Neural cell (in vitro differentiated cells): ENCODE measurements at regions not wholly inside any gene's neighbourhood (a gene's known extent, or its start where the extent isn't known, plus 50 kb on each side); places are given as distances from the start of the nearest gene placed in this dataset.

Source experiments
- H2AFZ ChIP-seq: fragments of 200-600, 300-800 bp; sonication (generic), shearing (Covaris generic); 2 replicates; pipeline ENCODE4 v1.6.0; 2014; ENCODE audit warnings: low read depth, mild to moderate bottlenecking, antibody characterized with exemption, low read length, moderate library complexity
- H3F3A ChIP-seq: fragments of 200-600 bp; shearing (Covaris generic); 2 replicates; pipeline ENCODE4 v1.6.1; 2016; ENCODE audit warnings: mild to moderate bottlenecking, moderate library complexity, mixed read lengths, antibody characterized with exemption, low read length; ENCODE audit not compliant: insufficient read depth, poor library complexity, severe bottlenecking
- H3K27ac ChIP-seq: fragments of 200-600, 300-800 bp; sonication (generic), shearing (Covaris generic); 2 replicates; pipeline ENCODE4 v1.5.1; 2014; ENCODE audit warnings: mild to moderate bottlenecking, low read length, moderate library complexity
- H3K27me3 ChIP-seq: fragments of 300-800, 200-600 bp; sonication (generic), shearing (Covaris generic); 2 replicates; pipeline ENCODE4 v1.6.0; 2014; ENCODE audit warnings: mild to moderate bottlenecking, low read depth, low read length, moderate library complexity; ENCODE audit not compliant: insufficient read depth
- H3K36me3 ChIP-seq: fragments of 300-800, 200-600 bp; sonication (generic), shearing (Covaris generic); 2 replicates; pipeline ENCODE4 v1.5.1; 2014; ENCODE audit warnings: mild to moderate bottlenecking, antibody characterized with exemption, low read length, moderate library complexity; ENCODE audit not compliant: insufficient read depth
- H3K4me2 ChIP-seq: fragments of 300-800, 200-600 bp; sonication (generic), shearing (Covaris generic); 2 replicates; pipeline ENCODE4 v1.6.0; 2014; ENCODE audit warnings: mild to moderate bottlenecking, low read length
- H3K4me3 ChIP-seq: fragments of 300-800, 200-600 bp; sonication (generic), shearing (Covaris generic); 2 replicates; pipeline ENCODE4 v1.5.1; 2014; ENCODE audit warnings: mild to moderate bottlenecking, low read length, moderate library complexity
- H3K79me2 ChIP-seq: fragments of 200-600 bp; shearing (Covaris generic); replicated peaks from 2 replicates; pipeline ENCODE4 v1.6.0; 2014; ENCODE audit warnings: mild to moderate bottlenecking, low read length, moderate library complexity; ENCODE audit not compliant: insufficient read depth
- H3K9ac ChIP-seq: fragments of 300-800, 200-600 bp; sonication (generic), shearing (Covaris generic); 2 replicates; pipeline ENCODE4 v1.6.1; 2016; ENCODE audit warnings: mild to moderate bottlenecking, low read length, mixed read lengths
- H3K9me2 ChIP-seq: fragments of 200-600 bp; shearing (Covaris generic); 2 replicates; pipeline ENCODE4 v1.6.1; 2016; ENCODE audit warnings: mild to moderate bottlenecking, low read length, mixed read lengths; ENCODE audit not compliant: insufficient read depth
- H3K9me3 ChIP-seq: fragments of 200-600, 300-800 bp; sonication (generic), shearing (Covaris generic); 2 replicates; pipeline ENCODE4 v1.6.1; 2016; ENCODE audit warnings: mild to moderate bottlenecking, mixed run types, low read length, moderate library complexity, mixed read lengths
- H4K20me1 ChIP-seq: fragments of 200-600 bp; shearing (Covaris generic); 2 replicates; pipeline ENCODE4 v1.6.1; 2016; ENCODE audit warnings: mild to moderate bottlenecking, mixed run types; ENCODE audit not compliant: insufficient read depth
- EP300 ChIP-seq: fragments of 450-650 bp; conservative IDR thresholded peaks from 2 replicates; pipeline ENCODE4 v1.6.1; 2014; ENCODE audit warnings: antibody characterized with exemption, mild to moderate bottlenecking, moderate library complexity; ENCODE audit not compliant: poor library complexity, severe bottlenecking
- EZH2 ChIP-seq: fragments of 200-600, 300-800 bp; shearing (Covaris generic), sonication (generic); IDR thresholded peaks from 2 replicates; pipeline ENCODE4 v1.6.1; 2014; ENCODE audit warnings: antibody characterized with exemption, low read length, borderline replicate concordance, mild to moderate bottlenecking; ENCODE audit not compliant: insufficient read depth, poor library complexity, severe bottlenecking
- MXI1 ChIP-seq: fragments of 450-650 bp; conservative IDR thresholded peaks from 2 replicates; pipeline ENCODE4 v1.6.1; 2014; ENCODE audit warnings: antibody characterized with exemption, mild to moderate bottlenecking; ENCODE audit not compliant: poor library complexity, severe bottlenecking
- POLR2AphosphoS5 ChIP-seq: IDR thresholded peaks from 2 replicates; pipeline ENCODE4 v1.6.1; 2012
- RAD21 ChIP-seq: fragments of 450-650 bp; conservative IDR thresholded peaks from 2 replicates; pipeline ENCODE4 v1.6.1; 2014; ENCODE audit warnings: antibody characterized with exemption, mild to moderate bottlenecking, moderate library complexity
- SMC3 ChIP-seq: fragments of 450-650 bp; conservative IDR thresholded peaks from 2 replicates; pipeline ENCODE4 v1.6.1; 2014; ENCODE audit warnings: antibody characterized with exemption, mild to moderate bottlenecking, moderate library complexity; ENCODE audit not compliant: poor library complexity
- TAF1 ChIP-seq: IDR thresholded peaks from 2 replicates; pipeline ENCODE4 v1.6.1; 2012; ENCODE audit warnings: low read depth
- TF ChIP-seq, protein P1 (sequence below): fragments of 450-650 bp; IDR thresholded peaks from 2 replicates; pipeline ENCODE4 v1.5.1; 2014; ENCODE audit warnings: antibody characterized with exemption, mild to moderate bottlenecking, moderate library complexity; ENCODE audit not compliant: poor library complexity, severe bottlenecking
- TF ChIP-seq, protein P2 (sequence below): IDR thresholded peaks from 2 replicates; pipeline ENCODE4 v1.6.1; 2012; ENCODE audit warnings: borderline replicate concordance

DNA sequence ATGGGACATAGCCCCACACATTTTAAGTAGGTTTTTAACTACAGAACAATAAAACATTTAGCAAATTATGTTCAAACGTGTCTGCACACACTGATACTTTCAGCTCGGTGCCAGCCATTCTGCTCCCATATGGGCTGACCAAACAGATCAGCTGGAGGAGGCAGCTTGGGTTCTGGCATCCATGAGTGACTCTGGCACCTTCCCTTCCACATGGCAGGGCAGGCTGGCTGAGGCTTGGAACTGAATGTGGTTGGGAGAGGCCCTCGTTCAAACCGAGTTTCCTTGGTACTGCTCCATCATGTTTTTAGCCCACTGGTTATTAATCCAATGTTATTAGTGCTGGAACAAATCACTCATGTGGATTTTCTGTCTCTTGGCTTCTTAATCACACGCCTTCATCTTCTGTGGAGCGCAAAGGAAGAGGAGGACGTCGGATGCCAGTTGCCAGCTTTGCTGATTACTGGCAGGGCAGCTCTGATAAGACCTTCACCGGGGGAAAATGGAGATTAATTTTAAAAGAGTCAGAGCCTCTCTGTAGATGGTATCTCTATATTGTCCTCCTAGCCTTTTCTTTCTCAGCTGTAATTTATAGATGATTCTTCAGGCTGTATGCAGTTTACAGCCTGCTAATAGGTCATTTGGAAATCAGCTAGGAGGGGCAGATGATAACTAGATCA lies 93.1 kb upstream of the TIAM2 start:
- Histone ChIP-seq H3K9me2 (no peaks in the 10 kb centered on the region), H3K27me3 (no peaks in the 10 kb centered on the region), H3K27ac (no peak overlapping the region), H3K4me2 (no peak overlapping the region), H3K4me3 (no peak overlapping the region), H3K36me3 (no peaks in the 10 kb centered on the region), H3K79me2 (no peaks in the 10 kb centered on the region), H3F3A (no peaks in the 10 kb centered on the region), H3K9ac (no peak overlapping the region), H3K9me3 (no peaks in the 10 kb centered on the region), H4K20me1 (no peaks in the 10 kb centered on the region), H2AFZ (no peak overlapping the region)
- TF ChIP-seq, protein P1, sequence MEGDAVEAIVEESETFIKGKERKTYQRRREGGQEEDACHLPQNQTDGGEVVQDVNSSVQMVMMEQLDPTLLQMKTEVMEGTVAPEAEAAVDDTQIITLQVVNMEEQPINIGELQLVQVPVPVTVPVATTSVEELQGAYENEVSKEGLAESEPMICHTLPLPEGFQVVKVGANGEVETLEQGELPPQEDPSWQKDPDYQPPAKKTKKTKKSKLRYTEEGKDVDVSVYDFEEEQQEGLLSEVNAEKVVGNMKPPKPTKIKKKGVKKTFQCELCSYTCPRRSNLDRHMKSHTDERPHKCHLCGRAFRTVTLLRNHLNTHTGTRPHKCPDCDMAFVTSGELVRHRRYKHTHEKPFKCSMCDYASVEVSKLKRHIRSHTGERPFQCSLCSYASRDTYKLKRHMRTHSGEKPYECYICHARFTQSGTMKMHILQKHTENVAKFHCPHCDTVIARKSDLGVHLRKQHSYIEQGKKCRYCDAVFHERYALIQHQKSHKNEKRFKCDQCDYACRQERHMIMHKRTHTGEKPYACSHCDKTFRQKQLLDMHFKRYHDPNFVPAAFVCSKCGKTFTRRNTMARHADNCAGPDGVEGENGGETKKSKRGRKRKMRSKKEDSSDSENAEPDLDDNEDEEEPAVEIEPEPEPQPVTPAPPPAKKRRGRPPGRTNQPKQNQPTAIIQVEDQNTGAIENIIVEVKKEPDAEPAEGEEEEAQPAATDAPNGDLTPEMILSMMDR, result no peak
- TF ChIP-seq EP300, result no peak
- no peak for TF ChIP-seq TAF1
- no peak for TF ChIP-seq SMC3
- no peak for TF ChIP-seq RAD21
- TF ChIP-seq MXI1, result no peak
- no peak for TF ChIP-seq POLR2AphosphoS5
- TF ChIP-seq, protein P2, sequence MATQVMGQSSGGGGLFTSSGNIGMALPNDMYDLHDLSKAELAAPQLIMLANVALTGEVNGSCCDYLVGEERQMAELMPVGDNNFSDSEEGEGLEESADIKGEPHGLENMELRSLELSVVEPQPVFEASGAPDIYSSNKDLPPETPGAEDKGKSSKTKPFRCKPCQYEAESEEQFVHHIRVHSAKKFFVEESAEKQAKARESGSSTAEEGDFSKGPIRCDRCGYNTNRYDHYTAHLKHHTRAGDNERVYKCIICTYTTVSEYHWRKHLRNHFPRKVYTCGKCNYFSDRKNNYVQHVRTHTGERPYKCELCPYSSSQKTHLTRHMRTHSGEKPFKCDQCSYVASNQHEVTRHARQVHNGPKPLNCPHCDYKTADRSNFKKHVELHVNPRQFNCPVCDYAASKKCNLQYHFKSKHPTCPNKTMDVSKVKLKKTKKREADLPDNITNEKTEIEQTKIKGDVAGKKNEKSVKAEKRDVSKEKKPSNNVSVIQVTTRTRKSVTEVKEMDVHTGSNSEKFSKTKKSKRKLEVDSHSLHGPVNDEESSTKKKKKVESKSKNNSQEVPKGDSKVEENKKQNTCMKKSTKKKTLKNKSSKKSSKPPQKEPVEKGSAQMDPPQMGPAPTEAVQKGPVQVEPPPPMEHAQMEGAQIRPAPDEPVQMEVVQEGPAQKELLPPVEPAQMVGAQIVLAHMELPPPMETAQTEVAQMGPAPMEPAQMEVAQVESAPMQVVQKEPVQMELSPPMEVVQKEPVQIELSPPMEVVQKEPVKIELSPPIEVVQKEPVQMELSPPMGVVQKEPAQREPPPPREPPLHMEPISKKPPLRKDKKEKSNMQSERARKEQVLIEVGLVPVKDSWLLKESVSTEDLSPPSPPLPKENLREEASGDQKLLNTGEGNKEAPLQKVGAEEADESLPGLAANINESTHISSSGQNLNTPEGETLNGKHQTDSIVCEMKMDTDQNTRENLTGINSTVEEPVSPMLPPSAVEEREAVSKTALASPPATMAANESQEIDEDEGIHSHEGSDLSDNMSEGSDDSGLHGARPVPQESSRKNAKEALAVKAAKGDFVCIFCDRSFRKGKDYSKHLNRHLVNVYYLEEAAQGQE, result no peak

GRCh38 chr6:154907291-154907690 lies 87.8 kb upstream of the TIAM2 start:
- no peaks in the 10 kb centered on the region for H3K9me3 ChIP-seq
- H3K27me3 ChIP-seq, result no peaks in the 10 kb centered on the region
- H3F3A ChIP-seq, result no peaks in the 10 kb centered on the region
- no peak overlapping the region for H3K4me3 ChIP-seq
- no peaks in the 10 kb centered on the region for H3K79me2 ChIP-seq
- H3K9ac ChIP-seq, result no peak overlapping the region
- no peaks in the 10 kb centered on the region for H4K20me1 ChIP-seq
- H2AFZ ChIP-seq, result no peak overlapping the region
- TF ChIP-seq, protein P2, result no peak
- TF ChIP-seq EZH2, result no peak
- TF ChIP-seq POLR2AphosphoS5, result no peak
- TF ChIP-seq RAD21, result no peak
- TF ChIP-seq EP300, result no peak
- TF ChIP-seq MXI1, result no peak
- TF ChIP-seq TAF1, result no peak
- TF ChIP-seq SMC3, result no peak
- TF ChIP-seq, protein P1, result no peak
- no peak overlapping the region for H3K4me2 ChIP-seq
- no peaks in the 10 kb centered on the region for H3K36me3 ChIP-seq
- no peaks in the 10 kb centered on the region for H3K9me2 ChIP-seq
- no peak overlapping the region for H3K27ac ChIP-seq
